GM21737 (cell line): ENCODE measurements at regions not wholly inside any gene's neighbourhood (a gene's known extent, or its start where the extent isn't known, plus 50 kb on each side); places are given as distances from the start of the nearest gene placed in this dataset.

Experiments
- ATAC-seq: cut with Tn5 transposase; IDR thresholded peaks from one replicate; pipeline ENCODE4 v1.9.1; 2021; ENCODE audit warnings: mild to moderate bottlenecking, moderate library complexity; ENCODE audit not compliant: unreplicated experiment

- ATAC-seq: no peak
Measured at GRCh38 chr21:16943231-16943630, 569.6 kb upstream of the CXADR start.

GRCh38 chr21:16945580-16945979, 567.3 kb upstream of the CXADR start:
- no peak for ATAC-seq

GRCh38 chr21:16956824-16957223, 556.0 kb upstream of the CXADR start:
- ATAC-seq: no peak

- no peak for ATAC-seq
Measured at GRCh38 chr21:16965424-16965823, 547.4 kb upstream of the CXADR start.

- ATAC-seq: no peak
Measured at GRCh38 chr21:16968436-16968835, 544.4 kb upstream of the CXADR start.

- no peak for ATAC-seq
Measured at GRCh38 chr21:16969636-16970035, 543.2 kb upstream of the CXADR start.

GRCh38 chr21:16974060-16974459, 538.8 kb upstream of the CXADR start:
- no peak for ATAC-seq

GRCh38 chr21:16976193-16976592, 536.6 kb upstream of the CXADR start:
- ATAC-seq: no peak

GRCh38 chr21:16978309-16978895, 534.4 kb upstream of the CXADR start:
- no peak for ATAC-seq

GRCh38 chr21:16979574-16979973, 533.3 kb upstream of the CXADR start:
- no peak for ATAC-seq

- ATAC-seq: no peak
Measured at GRCh38 chr21:16983420-16983819, 529.4 kb upstream of the CXADR start.

GRCh38 chr21:16992448-16992847, 520.4 kb upstream of the CXADR start:
- no peak for ATAC-seq

GRCh38 chr21:16993416-16994038, 519.3 kb upstream of the CXADR start:
- ATAC-seq: no peak

- no peak for ATAC-seq
Measured at GRCh38 chr21:17002594-17003257, 510.1 kb upstream of the CXADR start.

GRCh38 chr21:17003258-17003615, 509.6 kb upstream of the CXADR start:
- ATAC-seq: no peak

GRCh38 chr21:17003763-17004373, 509.0 kb upstream of the CXADR start:
- ATAC-seq: no peak

- ATAC-seq: no peak
Measured at GRCh38 chr21:17032141-17032655, 480.6 kb upstream of the CXADR start.

GRCh38 chr21:17044696-17045095, 468.1 kb upstream of the CXADR start:
- ATAC-seq: no peak

GRCh38 chr21:17045214-17045853, 467.5 kb upstream of the CXADR start:
- no peak for ATAC-seq

- no peak for ATAC-seq
Measured at GRCh38 chr21:17048974-17049373, 463.9 kb upstream of the CXADR start.

GRCh38 chr21:17050156-17050555, 462.7 kb upstream of the CXADR start:
- no peak for ATAC-seq
